Activated CD4-positive, alpha-beta T cell treated with anti-CD3 and anti-CD28 coated beads for 48 hours (primary cell): ENCODE measurements at regions not wholly inside any gene's neighbourhood (a gene's known extent, or its start where the extent isn't known, plus 50 kb on each side); places are given as distances from the start of the nearest gene placed in this dataset.
"Not testable (repeated sequence)": the region's sequence is repeated elsewhere in the genome, so short reads cannot be mapped to it uniquely, and the experiment has no call there.

Source experiments
- DNase-seq: peaks from one replicate; pipeline ENCODE4 v3.0.0-alpha.2; 2020

DNA sequence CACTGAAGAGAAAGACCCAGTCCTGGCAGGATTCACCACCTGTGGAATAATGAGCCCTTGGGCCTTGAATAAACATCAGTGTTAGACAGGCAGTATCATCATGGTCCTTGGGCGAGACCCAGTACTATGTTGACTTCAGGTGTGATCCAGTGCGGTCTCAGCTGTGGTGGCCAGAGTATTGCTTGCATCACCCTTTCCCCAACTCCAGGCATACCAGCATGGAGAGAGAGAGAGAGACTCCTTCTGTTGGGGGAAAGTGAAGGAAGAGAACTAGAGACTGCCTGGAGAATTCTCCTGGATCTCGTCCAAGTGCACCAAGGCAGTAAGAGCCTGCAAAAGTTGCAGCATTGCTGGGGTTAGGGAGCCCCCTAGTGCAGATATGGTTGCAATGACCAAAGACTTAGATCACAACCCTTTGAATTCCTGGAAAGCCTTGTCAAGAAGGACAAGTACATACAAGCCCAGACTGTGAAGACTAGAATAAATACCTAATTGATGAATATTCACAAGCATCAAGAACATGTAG lies 61.1 kb upstream of the VAMP7 start:
- peak; percentile 49 for DNase-seq

DNA sequence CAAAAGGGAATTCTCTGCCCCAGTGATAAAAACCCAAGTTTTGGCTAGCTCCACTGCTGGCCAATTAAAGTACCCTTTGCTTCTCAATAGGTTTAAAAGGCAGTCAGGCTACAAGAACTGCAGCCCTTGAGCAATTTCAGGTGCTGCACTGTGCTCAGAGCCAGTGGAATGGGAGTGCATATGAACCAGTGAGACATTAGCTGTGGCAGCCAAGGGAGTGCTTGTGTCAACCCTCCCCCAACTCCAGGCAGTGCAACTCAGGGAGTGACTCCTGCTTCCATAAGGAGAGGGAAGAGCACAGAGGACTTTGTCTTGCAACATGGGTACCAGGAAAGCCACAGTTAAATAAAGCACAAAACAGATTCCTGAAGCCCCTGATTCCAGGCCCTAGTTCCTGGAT lies 61.6 kb upstream of the VAMP7 start:
- DNase-seq: no peak

DNA sequence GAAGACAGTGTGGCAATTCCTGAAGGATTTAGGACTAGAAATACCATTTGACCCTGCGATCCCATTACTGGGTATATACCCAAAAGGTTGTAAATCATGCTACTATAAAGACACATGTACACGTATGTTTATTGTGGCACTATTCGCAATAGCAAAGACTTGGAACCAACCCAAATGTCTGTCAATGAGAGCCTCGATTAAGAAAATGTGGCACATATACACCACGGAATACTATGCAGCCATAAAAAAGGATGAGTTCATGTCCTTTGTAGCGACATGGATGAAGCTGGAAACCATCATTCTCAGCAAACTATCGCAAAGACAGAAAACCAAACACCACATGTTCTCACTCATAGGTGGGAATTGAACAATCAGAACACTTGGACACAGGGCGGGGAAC lies 66.8 kb upstream of the VAMP7 start:
- DNase-seq: not testable (repeated sequence)

DNA sequence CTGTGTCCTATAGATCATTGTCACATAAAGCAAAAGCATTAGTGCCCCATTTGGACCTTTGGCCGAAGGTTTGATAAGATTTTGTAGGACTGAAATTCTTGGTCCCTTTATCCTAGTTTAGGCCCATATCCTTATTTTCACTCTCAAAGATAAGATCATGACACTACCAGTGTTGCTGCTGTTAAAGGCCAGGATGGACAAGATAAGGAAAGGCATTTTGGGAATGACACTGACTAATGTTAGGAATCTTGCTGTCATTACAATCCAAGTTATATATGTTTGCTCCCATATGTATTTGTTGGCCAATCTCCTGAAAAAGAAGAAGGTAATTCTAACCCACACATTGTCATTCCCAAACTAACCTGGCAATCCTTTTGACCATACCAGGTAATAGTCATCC lies 101.3 kb upstream of the VAMP7 start:
- no peak for DNase-seq

DNA sequence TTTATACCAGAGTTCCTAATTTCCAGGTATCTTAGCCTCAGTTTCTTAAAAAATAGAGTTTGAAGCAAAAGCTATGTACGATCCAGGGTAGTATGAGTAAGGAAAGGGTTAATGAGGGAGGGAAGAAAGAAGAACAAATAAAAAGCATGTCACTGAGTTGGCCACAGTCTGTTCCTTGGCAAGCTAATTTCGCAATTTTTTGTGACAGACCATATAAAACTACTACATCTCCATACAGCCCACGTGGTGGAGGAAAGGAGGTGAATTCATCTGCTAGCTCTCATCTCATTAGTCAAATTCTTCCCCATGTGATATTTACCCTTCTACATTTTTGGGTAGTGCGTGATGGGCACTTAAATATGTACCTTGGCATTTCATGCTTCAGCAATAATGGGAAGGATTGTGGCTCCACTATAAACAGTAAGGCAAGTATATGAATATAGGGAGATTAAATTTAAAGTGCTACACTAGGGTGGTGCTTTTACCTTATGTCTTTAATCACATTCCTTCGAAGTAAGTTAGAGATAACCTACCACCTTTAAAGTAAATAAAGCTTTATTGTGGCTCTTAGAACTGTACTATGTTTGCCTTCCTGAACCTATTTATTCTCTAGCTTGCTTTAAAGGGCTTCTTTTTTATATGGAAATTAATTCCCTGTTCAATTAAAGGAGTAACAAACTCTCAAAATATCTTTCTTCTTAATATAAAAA lies 102.1 kb upstream of the VAMP7 start:
- no peak for DNase-seq

DNA sequence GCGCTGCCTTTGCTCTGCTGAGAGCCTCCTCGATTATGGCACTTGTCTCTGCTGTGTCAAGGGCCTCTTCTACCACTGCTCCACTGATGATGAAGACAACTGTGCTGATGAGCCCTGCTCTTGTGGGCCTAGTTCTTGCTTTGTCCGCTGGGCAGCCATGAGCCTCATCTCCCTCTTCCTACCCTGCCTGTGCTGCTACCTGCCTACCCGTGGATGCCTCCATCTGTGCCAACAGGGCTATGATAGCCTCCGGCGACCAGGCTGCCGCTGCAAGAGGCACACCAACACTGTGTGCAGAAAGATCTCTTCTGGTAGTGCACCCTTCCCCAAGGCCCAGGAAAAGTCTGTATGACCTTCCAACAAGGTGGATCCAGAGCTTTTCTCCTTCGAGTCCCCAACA lies 106.8 kb upstream of the VAMP7 start:
- DNase-seq: no peak

DNA sequence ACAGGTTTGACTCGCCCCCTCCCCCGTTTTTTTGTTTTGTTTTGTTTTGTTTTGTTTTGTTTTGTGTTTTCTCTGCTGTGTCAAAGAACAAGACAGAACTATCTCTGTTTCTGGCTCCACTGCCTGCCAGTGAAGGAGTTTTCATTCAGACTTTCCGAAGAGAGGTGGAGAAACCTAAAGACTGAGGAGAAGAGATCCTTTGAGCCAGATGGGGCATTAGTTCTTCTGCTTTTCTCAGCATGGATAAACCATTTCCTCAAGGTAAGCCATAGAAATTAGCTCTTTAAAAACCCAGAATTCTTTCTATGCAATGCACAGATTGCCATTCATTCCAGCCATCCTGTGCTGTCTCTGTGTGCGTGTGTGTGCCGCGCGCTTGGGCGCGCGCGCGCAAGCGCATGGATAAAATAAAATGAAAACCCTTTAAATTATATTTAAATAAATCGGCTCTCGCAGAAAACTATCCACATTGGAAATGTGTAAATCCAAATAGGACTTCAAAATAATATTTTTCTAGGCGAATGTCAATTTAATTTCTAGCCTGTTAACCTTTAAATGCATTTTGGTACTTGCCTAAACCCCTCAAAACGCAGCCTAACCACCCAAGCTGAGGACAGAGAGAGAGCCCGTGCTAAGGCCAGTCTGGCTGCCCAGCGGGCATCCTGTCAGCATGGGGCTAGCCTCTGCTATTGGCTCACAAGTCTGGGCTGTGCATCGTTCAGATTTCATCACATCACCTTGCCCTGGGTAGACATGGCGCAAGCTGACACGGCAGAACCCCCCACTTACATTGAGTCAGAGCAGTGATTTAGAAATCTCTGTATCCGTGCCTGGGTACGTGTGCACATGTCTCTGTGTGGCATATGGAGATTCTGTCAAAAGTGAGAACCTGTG lies 113.0 kb upstream of the VAMP7 start:
- no peak for DNase-seq

DNA sequence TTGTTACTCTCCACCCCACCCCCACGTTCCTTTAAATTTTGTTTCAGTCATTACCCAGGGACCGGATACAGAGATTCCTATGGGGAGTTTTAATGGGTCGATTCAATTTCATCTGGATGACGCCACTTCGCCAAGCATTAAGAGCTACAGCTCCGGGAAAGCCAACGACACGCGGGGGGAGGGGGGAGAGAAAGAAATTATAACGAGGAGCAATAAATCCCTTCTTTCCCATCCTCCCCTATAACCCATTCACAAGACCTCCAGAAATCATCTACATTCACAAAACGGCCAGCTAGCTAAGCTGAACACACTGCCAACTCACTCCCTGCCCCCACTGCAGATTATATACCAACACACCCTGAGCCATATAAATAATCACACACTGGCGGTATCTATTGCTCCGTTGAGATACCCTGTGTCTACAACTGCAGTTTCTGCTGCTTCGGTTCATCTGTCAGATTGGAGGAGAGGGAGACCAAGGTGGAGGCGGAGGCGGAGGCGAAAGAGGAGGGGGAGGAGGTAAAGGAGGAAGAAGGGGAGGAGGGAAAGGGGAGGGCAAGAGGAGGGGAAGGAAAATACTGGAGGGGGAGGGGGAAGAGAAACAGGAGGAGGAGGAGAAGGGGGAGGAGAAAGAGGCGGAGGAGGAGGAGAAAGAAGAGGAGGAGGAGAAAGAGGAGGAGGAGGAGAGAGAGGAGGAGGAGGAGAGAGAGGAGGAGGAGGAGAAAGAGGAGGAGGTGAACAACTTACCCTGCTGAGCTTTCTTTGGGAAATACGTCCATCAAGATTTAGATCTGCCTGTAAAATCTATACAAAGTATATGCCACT lies 113.9 kb upstream of the VAMP7 start:
- peak; percentile 18 for DNase-seq

DNA sequence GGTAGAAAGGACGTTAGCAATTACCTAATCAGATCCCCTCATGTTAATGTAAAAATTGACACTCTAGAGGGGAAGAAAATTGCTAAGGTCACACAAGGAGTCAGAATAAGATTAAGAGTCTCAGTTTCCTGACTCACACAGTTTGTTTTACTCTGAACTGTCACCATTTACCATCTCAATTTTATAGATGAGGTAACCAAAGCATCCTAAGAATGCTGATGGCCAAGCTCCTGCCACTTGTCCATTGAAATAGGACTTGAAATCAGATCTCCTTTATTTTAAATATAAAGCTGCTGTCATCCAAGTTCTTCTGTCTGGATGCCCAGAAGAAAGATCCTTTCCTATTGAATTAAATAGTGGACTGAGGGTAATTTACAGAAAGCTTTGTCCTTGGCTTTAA lies 114.8 kb upstream of the VAMP7 start:
- DNase-seq: no peak

DNA sequence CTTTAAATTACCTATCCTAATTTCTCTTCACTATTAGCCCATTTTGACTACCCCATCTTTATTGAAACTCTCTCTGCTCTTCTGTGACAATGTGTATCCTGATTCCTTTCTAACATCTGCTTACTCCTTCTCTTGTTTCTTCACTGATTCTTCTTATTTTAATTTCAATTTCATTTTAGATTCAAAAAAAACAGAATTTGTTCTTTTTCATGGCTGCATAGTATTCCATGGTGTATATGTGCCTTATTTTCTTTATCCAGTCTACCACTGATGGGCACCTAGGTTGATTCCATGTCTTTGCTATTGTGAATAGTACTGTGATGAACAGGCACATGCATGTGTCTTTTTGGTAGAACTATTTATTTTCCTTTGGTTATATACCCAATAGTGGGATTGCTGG lies 120.0 kb upstream of the VAMP7 start:
- DNase-seq: no peak

DNA sequence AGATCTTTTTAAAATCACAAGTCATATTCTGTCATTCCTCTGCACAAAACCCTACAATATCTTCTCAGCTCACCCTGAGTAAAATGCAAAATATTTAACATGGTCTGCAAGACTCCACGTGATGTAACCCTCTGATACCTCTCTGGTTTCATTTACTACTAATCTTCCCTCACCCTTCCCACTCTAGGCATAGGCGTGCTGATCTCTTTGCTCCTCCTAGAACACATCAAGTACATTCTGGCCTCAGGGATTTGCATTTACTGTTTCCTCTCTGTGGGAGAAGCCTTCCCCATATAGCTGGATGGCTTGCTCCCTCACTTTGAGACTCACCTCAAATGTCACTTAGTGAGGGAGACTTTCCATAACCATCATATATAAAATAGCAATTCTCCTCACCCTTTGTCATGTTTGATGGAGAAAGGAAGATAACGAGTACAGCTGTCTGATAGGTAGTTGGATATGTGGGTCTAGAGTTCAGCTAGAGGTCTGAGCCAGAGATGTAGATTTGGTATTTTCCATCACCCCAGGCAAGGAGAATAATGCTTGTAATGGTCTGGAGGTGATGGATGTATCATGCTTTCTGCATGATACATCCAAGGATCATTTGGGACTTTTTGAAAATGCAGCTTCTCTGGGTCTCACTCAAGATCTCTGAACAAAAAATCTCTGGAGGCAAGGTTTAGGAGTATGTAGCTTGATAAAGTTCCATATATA lies 123.9 kb upstream of the VAMP7 start:
- no peak for DNase-seq

DNA sequence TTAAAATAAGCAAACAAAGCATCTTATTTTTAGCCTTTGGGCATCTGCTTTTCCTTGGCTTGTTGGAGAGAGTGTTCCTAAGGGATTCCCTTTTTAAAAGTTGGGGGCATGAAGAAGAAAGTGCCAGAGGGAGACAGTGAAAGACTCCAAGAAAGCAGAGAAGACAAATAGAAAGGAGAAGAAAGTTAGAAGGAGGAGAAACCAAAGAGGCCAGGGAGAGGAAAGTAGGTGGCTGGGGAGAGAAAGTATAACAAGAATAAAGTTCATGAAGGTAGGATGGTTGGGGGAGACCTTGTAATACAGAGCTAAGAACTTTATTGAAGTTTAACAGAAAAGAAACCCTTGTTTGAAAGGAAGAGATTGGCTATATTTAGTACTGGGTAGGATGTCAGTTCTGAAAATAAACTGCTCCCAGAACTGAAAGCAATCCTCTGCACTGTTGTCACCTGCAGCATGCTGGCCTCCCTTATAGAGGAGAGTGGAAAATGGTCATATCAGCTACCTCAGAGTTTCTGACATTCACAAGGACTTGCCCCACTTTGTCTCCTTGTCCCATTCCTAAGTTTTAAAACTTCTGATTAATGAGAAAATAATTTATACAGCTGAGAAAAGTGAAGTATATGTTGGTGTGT lies 125.3 kb upstream of the VAMP7 start:
- no peak for DNase-seq

DNA sequence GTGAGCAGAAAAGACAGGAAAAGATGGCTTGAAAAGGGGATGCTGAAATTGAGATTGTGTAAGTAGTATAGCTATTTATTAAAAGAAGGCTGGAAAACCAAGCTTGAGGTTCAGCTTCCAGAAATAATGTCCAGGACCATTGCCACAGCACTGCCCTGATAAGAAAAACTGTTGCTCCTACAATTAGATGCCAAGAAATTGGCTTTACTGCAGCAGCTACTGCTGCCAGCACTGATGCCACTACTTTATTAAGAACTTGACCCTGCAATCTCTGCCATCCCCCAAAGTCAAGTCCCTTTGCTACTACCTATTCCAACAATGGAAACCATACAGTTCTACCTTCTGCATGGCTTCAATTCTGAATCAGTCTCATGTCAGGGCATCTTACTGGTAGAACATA lies 130.0 kb upstream of the VAMP7 start:
- no peak for DNase-seq

DNA sequence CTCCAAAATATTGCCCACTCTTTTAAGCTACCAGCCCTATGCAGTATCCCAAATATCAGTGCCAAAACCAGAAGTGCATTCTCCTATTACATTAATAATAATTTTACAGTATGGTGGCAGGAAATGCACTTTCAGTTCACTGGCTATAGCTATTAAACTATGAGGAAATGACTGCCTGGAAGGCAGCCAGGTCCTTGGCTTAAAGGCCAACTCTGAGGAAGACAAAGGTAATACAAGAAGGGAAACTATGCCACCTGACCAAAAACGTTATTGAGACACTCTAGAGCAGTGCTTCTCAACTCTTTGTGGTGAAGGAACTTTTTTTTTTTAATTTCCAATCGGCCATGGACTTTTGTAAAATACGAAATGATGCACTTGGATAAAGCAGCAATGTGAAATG lies 133.6 kb upstream of the VAMP7 start:
- DNase-seq: no peak

DNA sequence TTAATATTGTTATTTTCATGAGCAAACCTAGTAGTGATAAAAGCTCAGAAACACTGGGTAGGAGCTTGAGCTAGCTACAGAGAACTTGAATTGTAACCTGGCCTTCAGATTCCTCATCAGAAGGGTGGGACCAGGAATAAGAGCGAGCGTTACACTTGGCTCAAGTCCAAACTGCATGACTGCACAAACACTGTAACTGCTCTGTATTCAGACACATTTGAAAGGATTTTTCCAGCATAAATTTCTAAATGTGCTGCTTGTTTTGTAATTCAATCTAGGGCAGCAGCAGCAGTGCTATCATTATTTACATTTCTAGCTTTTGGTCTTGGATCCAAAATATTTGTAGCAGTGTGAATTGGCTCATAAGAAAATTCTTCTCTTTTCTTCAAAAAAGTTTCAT lies 133.0 kb upstream of the TMLHE start:
- DNase-seq: no peak

DNA sequence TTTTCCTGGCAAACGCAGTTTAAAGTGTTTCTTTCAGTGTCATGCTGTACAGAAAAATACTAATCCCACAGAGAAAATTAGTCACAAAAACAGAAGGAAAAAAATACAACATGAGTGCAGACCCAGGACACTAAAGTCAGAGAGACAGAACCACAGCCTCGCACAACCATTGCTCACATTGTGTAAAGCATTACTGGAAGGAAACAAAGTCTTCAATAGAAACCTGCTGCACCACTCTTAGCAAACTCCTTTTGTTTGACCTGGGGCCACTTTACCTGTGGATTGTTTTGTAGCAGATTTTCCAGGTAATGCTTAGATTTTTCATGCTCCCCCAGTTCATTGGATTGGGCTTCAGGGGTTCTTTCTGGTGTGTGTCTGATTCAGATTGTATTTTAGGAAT lies 131.8 kb upstream of the TMLHE start:
- DNase-seq: no peak

DNA sequence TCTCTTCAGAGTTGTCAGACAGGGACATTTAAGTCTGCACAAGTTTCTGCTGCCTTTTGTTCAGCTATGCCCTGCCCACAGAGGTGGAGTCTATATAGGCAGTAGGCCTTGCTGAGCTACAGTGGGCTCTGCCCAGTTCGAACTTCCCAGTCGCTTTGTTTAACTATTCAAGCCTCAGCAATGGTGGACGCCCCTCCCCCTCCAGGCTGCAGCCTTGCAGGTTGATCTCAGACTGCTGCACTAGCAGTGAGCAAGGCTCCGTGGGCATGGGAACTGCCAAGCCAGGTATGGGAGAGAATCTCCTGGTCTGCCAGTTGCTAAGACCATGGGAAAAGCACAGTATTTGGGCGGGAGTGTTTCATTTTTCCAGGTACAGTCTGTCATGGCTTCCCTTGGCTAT lies 115.6 kb upstream of the TMLHE start:
- not testable (repeated sequence) for DNase-seq

DNA sequence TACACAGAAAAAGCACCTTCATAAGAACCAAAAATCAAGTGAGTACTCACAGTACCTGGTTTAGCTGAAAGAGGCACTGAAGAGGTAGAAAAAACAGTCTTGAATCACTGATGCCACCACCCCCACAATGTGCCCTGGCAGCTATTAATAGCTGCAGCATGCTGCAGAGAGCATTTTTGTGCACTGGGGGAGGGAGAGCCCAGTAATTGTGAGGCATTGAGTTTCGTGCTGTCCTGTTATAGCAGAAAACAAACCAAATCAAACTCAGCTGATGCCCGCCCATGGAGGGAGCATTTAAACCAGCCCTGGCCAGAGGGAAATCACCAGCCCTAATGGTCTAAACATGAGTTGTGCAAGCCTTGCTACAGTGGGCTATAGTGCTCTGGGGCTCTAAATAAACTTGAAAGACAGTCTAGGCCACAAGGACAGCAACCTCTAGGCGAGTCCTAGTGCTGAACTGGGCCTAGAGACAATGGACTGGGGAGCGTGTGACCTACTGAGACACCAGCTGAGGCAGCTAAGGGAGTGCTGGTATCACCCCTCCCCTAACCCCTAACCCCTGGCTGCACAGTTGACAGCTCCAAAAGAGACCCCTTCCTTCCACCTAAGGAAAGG lies 106.3 kb upstream of the TMLHE start:
- no peak for DNase-seq

DNA sequence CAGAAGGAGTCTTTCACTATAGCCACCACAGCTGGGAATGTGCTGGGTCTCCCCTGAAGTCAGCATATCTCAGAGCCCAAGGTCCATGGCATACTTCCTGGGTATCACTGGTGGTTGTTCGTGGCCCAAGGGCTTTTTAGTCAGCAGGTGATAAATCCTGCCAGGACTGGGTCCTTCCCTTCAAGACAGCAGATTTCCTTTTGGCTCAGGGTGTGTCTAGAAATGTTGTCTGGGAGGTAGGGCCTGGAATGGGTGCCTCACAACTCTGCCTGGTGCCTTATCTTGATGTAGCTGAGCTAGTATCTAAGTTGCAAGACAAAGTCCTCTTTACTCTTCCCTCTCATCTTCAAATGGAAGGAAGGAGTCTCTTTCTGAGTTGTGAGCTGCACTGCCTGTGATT lies 102.4 kb upstream of the TMLHE start:
- no peak for DNase-seq

DNA sequence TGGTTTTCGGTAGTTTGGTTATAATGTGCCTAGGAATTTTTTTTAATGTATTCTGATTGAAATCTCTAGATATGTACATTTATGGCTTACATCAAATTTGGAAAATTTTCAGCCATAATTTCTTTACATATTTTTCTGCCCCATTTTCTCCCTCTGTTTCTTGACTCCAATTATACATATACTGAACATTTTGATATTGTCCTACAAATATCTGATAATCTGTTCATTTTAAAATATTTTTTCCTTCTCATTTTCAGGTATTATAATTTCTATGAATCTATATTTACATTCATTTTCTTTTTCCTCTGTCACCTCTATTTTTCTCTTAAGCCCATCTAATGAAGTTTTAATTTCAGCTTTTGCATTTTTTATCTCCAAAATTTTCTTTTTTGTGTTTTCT lies 82.7 kb upstream of the TMLHE start:
- no peak for DNase-seq

DNA sequence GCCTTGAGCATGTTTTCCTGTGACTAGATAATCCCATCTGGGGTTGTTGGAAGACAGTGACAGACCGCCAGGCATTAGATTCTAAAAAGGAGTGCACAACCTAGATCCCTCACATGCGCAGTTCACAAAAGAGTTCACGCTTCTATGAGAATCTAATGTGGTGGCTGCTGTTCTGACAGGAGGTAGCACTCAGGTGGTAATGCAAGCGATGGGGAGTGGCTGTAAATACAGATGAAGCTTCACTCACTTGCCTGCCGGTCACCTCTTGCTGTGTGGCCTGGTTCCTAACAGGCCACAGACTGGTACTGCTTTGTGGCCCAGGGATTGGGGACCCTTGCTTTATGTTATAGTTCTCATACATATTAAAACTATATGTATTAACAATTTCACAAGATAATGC lies 81.9 kb upstream of the TMLHE start:
- no peak for DNase-seq

DNA sequence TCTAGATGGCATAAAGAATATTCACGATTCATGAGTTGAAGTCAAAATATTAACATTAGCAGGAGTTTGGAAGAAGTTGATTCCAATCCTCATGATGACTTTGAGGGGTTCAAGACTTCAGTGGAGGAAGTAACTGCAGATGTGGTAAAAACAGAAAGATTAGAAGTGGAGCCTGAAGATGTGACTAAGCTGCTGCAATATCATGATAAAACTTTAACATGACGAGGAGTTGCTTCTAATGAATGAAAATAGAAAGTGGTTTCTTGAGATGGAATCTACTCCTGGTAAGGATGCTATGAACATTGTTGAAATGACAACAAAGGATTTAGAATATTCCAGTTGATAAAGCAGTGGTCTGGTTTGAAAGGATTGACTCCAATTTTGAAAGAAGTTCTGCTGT lies 70.1 kb upstream of the TMLHE start:
- no peak for DNase-seq
